WTC11 (cell line): ENCODE measurements at regions not wholly inside any gene's neighbourhood (a gene's known extent, or its start where the extent isn't known, plus 50 kb on each side); places are given as distances from the start of the nearest gene placed in this dataset.

Experiments
- ATAC-seq: fragments of 200-7000 bp; cut with Tn5 transposase; 2 replicates; pipeline ENCODE4 v1.10.0; 2021; ENCODE audit warnings: mild to moderate bottlenecking, moderate library complexity
- CTCF ChIA-PET: fragments of 300-600 bp; sonication (Branson Sonifier 250); formaldehyde crosslinking; loops from one replicate; lab custom pipeline; 2021; ENCODE audit warnings: antibody characterized with exemption; lab: Charles Lee
- POLR2A ChIA-PET: fragments of 350-600 bp; sonication (Branson Sonifier 250); formaldehyde crosslinking; loops from one replicate; lab custom pipeline; 2021; ENCODE audit warnings: antibody characterized with exemption; lab: Charles Lee
- DNase-seq: peaks from one replicate; pipeline ENCODE4 v3.0.0; 2021; ENCODE audit warnings: low spot score
- H3K27ac Mint-ChIP-seq: 2 replicates; pipeline ENCODE4 v1.8.0; 2021; ENCODE audit warnings: mixed read lengths
- H3K27me3 Mint-ChIP-seq: 2 replicates; pipeline ENCODE4 v1.8.0; 2021; ENCODE audit warnings: low read depth, mild to moderate bottlenecking, moderate library complexity, mixed read lengths
- H3K36me3 Mint-ChIP-seq: 2 replicates; pipeline ENCODE4 v1.8.0; 2021; ENCODE audit warnings: mixed read lengths
- H3K4me1 Mint-ChIP-seq: 2 replicates; pipeline ENCODE4 v1.8.0; 2022; ENCODE audit warnings: mixed read lengths
- H3K4me3 Mint-ChIP-seq: 2 replicates; pipeline ENCODE4 v1.8.0; 2021; ENCODE audit warnings: mild to moderate bottlenecking, moderate library complexity, mixed read lengths
- H3K9me3 Mint-ChIP-seq: 2 replicates; pipeline ENCODE4 v1.8.0; 2021; ENCODE audit warnings: mixed read lengths
- CREB1 ChIP-seq: sonication (generic); formaldehyde crosslinking; IDR thresholded peaks from 2 replicates; pipeline ENCODE4 v1.8.0; 2023; ENCODE audit warnings: mild to moderate bottlenecking, missing genetic modification reagents
- EMX1 ChIP-seq: fragments of 250-450 bp; sonication (Bioruptor Pico); IDR thresholded peaks from 2 replicates; pipeline ENCODE4 v1.8.0; 2021; ENCODE audit warnings: mild to moderate bottlenecking
- ETV6 ChIP-seq: sonication (generic); formaldehyde crosslinking; IDR thresholded peaks from 2 replicates; pipeline ENCODE4 v1.8.1; 2022; ENCODE audit warnings: mild to moderate bottlenecking, missing genetic modification reagents
- FOXJ3 ChIP-seq: sonication (generic); formaldehyde crosslinking; IDR thresholded peaks from 2 replicates; pipeline ENCODE4 v1.9.0; 2021; ENCODE audit warnings: missing genetic modification reagents, mild to moderate bottlenecking, borderline replicate concordance
- FOXP1 ChIP-seq: sonication (generic); formaldehyde crosslinking; IDR thresholded peaks from 2 replicates; pipeline ENCODE4 v1.8.0; 2022; ENCODE audit warnings: missing genetic modification reagents, mild to moderate bottlenecking, moderate library complexity, borderline replicate concordance
- HMGA2 ChIP-seq: fragments of 250-450 bp; sonication (Bioruptor Pico); IDR thresholded peaks from 2 replicates; pipeline ENCODE4 v1.4.0; 2021; ENCODE audit warnings: mild to moderate bottlenecking, moderate library complexity
- HMGXB4 ChIP-seq: sonication (generic); formaldehyde crosslinking; IDR thresholded peaks from 2 replicates; pipeline ENCODE4 v1.8.1; 2023; ENCODE audit warnings: mild to moderate bottlenecking, moderate library complexity, missing genetic modification reagents
- JAZF1 ChIP-seq: fragments of 250-450 bp; sonication (Bioruptor Pico); IDR thresholded peaks from 2 replicates; pipeline ENCODE4 v1.9.0; 2021; ENCODE audit warnings: moderate library complexity, mild to moderate bottlenecking, inconsistent platforms
- NR3C1 ChIP-seq: sonication (generic); formaldehyde crosslinking; conservative IDR thresholded peaks from 2 replicates; pipeline ENCODE4 v1.8.1; 2023; ENCODE audit warnings: low read depth, mild to moderate bottlenecking, missing genetic modification reagents
- STAT6 ChIP-seq: sonication (generic); formaldehyde crosslinking; conservative IDR thresholded peaks from 2 replicates; pipeline ENCODE4 v1.8.1; 2023; ENCODE audit warnings: mild to moderate bottlenecking, low read depth, missing genetic modification reagents, moderate library complexity
- TEAD4 ChIP-seq: sonication (generic); formaldehyde crosslinking; IDR thresholded peaks from 2 replicates; pipeline ENCODE4 v1.8.0; 2022; ENCODE audit warnings: mild to moderate bottlenecking, missing genetic modification reagents
- TP53 ChIP-seq: sonication (generic); formaldehyde crosslinking; IDR thresholded peaks from 2 replicates; pipeline ENCODE4 v1.8.1; 2023; ENCODE audit warnings: mild to moderate bottlenecking, missing genetic modification reagents
- ZNF138 ChIP-seq: sonication (generic); formaldehyde crosslinking; conservative IDR thresholded peaks from 2 replicates; pipeline ENCODE4 v1.8.1; 2022; ENCODE audit warnings: mild to moderate bottlenecking, moderate library complexity, missing genetic modification reagents
- ZNF232 ChIP-seq: sonication (generic); formaldehyde crosslinking; IDR thresholded peaks from 2 replicates; pipeline ENCODE4 v1.8.0; 2022; ENCODE audit warnings: mild to moderate bottlenecking, missing genetic modification reagents
- ZNF263 ChIP-seq: sonication (generic); formaldehyde crosslinking; IDR thresholded peaks from 2 replicates; pipeline ENCODE4 v1.8.1; 2022; ENCODE audit warnings: low read depth, mild to moderate bottlenecking, moderate library complexity, missing genetic modification reagents
- ZNF281 ChIP-seq: sonication (generic); formaldehyde crosslinking; IDR thresholded peaks from 2 replicates; pipeline ENCODE4 v1.8.0; 2023; ENCODE audit warnings: mild to moderate bottlenecking, missing genetic modification reagents
- ZSCAN18 ChIP-seq: fragments of 250-450 bp; sonication (Bioruptor Pico); IDR thresholded peaks from 2 replicates; pipeline ENCODE4 v2.1.2; 2022; ENCODE audit warnings: mild to moderate bottlenecking, moderate library complexity
- TF ChIP-seq, protein P1 (sequence below): sonication (generic); formaldehyde crosslinking; IDR thresholded peaks from 2 replicates; pipeline ENCODE4 v1.8.1; 2023; ENCODE audit warnings: mild to moderate bottlenecking, missing genetic modification reagents, borderline replicate concordance
- TF ChIP-seq, protein P2 (sequence below): sonication (generic); formaldehyde crosslinking; IDR thresholded peaks from 2 replicates; pipeline ENCODE4 v1.8.0; 2023; ENCODE audit warnings: missing genetic modification reagents
- TF ChIP-seq, protein P3 (sequence below): fragments of 250-450 bp; sonication (Bioruptor Pico); IDR thresholded peaks from 2 replicates; pipeline ENCODE4 v1.9.0; 2021; ENCODE audit warnings: mild to moderate bottlenecking

DNA sequence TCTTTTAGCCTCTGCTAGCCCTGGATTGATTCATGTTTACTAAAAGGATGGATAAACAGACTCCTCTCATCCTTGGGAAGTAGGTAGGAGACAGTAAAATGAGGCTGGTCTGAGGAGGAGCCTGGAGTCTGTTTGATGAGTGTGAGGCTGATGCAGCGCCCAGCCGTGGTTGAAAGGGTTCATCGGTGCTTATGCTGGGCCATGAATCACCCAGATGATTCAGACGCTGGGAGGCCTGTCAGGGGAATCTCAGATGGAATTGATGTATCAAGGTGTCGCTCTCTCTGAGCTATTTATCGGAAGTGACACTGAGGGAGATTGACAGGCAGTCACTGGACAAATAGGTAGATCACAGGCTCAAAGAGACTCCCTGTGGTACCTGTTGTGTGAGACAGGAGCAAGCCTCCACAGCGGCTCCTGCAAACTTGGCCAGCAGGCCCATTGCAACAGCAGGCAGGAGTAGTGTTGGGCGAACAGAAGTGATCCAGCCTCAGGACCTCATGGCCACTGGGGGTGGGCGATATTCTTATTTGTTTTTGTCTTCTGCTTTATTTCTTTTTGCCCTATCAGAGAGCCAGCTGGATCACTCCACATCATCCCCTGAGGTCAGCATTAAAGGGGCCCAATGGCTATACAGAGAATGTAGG is 109.9 kb upstream of the CADM1 start (continued):
- TF ChIP-seq, protein P1, sequence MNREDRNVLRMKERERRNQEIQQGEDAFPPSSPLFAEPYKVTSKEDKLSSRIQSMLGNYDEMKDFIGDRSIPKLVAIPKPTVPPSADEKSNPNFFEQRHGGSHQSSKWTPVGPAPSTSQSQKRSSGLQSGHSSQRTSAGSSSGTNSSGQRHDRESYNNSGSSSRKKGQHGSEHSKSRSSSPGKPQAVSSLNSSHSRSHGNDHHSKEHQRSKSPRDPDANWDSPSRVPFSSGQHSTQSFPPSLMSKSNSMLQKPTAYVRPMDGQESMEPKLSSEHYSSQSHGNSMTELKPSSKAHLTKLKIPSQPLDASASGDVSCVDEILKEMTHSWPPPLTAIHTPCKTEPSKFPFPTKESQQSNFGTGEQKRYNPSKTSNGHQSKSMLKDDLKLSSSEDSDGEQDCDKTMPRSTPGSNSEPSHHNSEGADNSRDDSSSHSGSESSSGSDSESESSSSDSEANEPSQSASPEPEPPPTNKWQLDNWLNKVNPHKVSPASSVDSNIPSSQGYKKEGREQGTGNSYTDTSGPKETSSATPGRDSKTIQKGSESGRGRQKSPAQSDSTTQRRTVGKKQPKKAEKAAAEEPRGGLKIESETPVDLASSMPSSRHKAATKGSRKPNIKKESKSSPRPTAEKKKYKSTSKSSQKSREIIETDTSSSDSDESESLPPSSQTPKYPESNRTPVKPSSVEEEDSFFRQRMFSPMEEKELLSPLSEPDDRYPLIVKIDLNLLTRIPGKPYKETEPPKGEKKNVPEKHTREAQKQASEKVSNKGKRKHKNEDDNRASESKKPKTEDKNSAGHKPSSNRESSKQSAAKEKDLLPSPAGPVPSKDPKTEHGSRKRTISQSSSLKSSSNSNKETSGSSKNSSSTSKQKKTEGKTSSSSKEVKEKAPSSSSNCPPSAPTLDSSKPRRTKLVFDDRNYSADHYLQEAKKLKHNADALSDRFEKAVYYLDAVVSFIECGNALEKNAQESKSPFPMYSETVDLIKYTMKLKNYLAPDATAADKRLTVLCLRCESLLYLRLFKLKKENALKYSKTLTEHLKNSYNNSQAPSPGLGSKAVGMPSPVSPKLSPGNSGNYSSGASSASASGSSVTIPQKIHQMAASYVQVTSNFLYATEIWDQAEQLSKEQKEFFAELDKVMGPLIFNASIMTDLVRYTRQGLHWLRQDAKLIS = no peak
- no peak for TF ChIP-seq TP53 (CRISPR knock-in tag)
- no peak for TF ChIP-seq ZNF263

- CTCF ChIA-PET = interaction anchor here (1.0 kb wide), 1 partner anchor 32 kb away, joined by 3 read pairs; no protein-coding TSS in a partner anchor
These were observed 108.8 kb upstream of the CADM1 start for GRCh38 chr11:115613004-115613403.

More at GRCh38 chr11:115613004-115613403, 108.8 kb upstream of the CADM1 start:
- Mint-ChIP-seq H3K36me3 (no peaks in the 10 kb centered on the region), H3K4me1 (peaks cover 22% of the 10 kb centered on the region), H3K9me3 (no peaks in the 10 kb centered on the region), H3K27ac (no peak overlapping the region), H3K4me3 (no peak overlapping the region), H3K27me3 (peaks cover 7% of the 10 kb centered on the region)
- ATAC-seq (no peak), DNase-seq (no peak)
- POLR2A ChIA-PET = interaction anchor here (0.5 kb wide), 1 partner anchor 12 kb away, joined by 3 read pairs; no protein-coding TSS in a partner anchor
- TF ChIP-seq ZNF138 (no peak), TEAD4 (CRISPR knock-in tag) (no peak), CREB1 (CRISPR knock-in tag) (no peak), HMGXB4 (CRISPR knock-in tag) (no peak), FOXP1 (no peak), JAZF1 (CRISPR knock-in tag) (no peak), HMGA2 (CRISPR knock-in tag) (no peak), ZNF232 (CRISPR knock-in tag) (no peak), STAT6 (CRISPR knock-in tag) (no peak), NR3C1 (CRISPR knock-in tag) (no peak), FOXJ3 (CRISPR knock-in tag) (no peak), ZSCAN18 (no peak), TP53 (CRISPR knock-in tag) (no peak), ETV6 (CRISPR knock-in tag) (no peak), ZNF281 (CRISPR knock-in tag) (no peak), EMX1 (no peak)
- TF ChIP-seq, protein P2, sequence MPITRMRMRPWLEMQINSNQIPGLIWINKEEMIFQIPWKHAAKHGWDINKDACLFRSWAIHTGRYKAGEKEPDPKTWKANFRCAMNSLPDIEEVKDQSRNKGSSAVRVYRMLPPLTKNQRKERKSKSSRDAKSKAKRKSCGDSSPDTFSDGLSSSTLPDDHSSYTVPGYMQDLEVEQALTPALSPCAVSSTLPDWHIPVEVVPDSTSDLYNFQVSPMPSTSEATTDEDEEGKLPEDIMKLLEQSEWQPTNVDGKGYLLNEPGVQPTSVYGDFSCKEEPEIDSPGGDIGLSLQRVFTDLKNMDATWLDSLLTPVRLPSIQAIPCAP (CRISPR knock-in tag) = no peak
- TF ChIP-seq, protein P3, sequence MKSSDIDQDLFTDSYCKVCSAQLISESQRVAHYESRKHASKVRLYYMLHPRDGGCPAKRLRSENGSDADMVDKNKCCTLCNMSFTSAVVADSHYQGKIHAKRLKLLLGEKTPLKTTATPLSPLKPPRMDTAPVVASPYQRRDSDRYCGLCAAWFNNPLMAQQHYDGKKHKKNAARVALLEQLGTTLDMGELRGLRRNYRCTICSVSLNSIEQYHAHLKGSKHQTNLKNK (CRISPR knock-in tag) = no peak
